Activated CD4-positive, CD25-positive, alpha-beta regulatory T cell treated with anti-CD3 and anti-CD28 coated beads, Interleukin-2, amount 50 U/mL, for 72 hours (primary cell): ENCODE measurements at regions not wholly inside any gene's neighbourhood (a gene's known extent, or its start where the extent isn't known, plus 50 kb on each side); places are given as distances from the start of the nearest gene placed in this dataset.

Source experiments
- DNase-seq: peaks from one replicate; pipeline ENCODE4 v3.0.0; 2021

GRCh38 chr15:91523596-91523995, 329.9 kb upstream of the SLCO3A1 start:
- DNase-seq, result no peak

GRCh38 chr15:91524534-91524933, 329.0 kb upstream of the SLCO3A1 start:
- DNase-seq, result no peak

GRCh38 chr15:91525751-91526150, 327.8 kb upstream of the SLCO3A1 start:
- DNase-seq, result no peak

GRCh38 chr15:91526424-91526823, 327.1 kb upstream of the SLCO3A1 start:
- DNase-seq, result no peak

DNA sequence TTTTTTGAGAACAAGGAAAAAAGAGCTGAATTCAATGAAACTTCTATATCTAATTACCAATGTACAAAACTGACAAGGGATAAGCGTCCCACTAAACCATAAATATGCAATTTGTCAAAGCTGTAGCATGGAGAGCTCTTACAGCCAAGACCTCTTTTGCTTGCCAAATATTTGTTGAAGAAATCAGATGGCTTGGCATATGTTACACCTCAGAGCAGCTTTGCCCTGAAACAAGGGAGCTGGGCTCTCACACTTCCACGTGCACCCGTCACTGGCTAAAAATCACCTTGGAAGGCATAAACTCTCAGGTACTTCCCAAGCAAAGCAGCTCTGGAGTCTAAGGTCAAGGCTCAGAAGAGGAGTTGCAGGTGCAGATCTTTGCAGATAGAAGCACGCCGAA, 324.7 kb upstream of the SLCO3A1 start:
- no peak for DNase-seq

- no peak for DNase-seq
These were observed 324.0 kb upstream of the SLCO3A1 start for GRCh38 chr15:91529534-91529933.

DNA sequence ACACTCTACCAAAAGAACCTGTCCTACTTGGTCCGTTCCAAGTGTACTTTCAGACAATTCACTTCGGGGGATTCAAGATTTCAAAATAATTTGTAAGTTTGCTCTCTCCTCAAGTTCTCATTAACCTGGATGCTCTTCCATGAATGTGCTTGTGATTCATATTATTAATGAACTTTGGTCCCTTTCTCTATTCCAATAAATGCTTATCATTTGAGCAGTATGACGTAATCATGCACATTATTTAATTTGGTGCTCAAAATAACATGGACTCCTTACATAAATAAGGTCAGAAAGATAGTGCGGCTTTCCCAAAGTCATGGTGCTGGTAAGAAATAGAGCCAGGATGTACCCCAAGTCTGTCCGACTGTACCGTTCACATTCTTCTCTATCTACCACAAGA, 323.2 kb upstream of the SLCO3A1 start:
- DNase-seq, result no peak

DNA sequence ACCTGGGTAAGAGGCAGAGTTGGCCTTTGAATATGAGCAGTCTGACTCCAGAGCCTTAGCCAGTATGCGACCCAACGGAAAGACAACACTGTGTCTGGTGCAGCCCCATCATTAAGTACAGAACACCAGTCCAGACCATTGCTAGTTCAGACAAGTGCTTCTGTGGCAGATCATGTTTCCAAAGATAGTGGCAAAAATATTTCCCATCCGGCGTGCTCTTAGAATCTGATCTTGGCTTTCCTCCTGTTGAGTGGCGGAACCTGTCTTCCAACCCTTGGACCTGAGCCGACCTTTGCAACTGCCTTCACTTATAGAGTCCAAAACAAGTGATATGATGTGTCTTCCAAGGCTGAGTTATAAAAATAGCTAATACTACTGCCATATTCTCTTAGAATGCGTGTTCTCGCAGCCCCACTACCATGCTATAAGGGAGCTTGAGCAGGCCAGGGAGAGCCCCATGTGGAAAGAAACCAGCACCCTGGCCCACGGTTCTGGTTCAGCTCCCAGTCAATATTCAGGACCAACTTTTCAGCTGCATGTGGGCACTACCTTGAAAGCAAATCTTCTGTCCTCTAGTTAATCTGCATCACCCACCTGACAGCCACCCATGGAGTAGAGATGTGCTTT, 322.4 kb upstream of the SLCO3A1 start:
- no peak for DNase-seq

DNA sequence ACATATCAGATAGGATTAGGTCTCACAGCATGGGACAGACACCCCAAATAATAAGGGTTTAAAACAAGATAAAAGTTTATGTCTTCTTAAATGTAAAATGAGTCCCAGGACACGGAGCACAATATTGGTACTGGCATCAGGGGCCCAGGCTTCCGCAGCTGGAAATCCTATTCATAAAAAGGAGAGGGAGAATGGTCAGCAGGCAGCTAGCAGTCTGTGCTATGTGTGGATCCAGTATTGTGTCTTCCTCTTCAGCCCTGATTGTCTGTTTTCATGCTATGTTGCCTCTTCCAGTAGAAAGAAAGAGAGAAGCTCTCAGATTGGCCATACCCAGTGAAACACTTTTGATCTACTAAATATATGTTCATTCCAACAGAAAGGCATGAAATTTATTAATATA, 319.3 kb upstream of the SLCO3A1 start:
- DNase-seq, result no peak

GRCh38 chr15:91534976-91535375, 318.5 kb upstream of the SLCO3A1 start:
- no peak for DNase-seq

DNA sequence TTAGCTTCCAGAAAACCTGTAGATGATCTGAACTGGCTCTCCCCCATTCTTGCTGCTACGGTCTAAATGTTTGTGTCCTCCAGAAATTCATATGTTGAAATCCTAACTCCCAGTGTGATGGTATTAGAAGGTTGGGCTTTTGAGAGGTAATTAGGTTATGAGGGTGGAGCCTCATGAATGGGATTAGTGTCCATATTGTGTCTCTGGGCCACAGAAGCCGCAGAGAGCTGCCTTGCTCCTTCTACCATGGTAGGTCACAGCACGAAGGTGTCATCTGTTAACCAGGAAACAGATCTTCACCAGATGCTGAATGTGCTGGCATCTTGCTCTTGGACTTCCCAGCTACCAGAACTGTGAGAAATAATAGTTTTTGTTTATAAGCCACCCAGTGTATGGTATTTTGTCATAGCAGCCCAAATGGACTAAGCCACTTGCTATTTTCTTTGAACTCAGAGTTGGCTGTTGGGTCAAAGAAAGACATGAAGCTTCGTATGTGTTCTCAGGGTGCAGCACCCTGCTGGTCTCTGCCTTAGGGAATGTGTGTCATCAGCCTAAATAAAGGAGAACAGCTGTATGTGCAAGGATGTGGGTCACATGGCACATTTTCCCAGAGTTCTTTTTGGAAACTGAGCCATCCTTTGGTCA, 317.5 kb upstream of the SLCO3A1 start:
- no peak for DNase-seq

GRCh38 chr15:91537856-91538255, 315.7 kb upstream of the SLCO3A1 start:
- no peak for DNase-seq

DNA sequence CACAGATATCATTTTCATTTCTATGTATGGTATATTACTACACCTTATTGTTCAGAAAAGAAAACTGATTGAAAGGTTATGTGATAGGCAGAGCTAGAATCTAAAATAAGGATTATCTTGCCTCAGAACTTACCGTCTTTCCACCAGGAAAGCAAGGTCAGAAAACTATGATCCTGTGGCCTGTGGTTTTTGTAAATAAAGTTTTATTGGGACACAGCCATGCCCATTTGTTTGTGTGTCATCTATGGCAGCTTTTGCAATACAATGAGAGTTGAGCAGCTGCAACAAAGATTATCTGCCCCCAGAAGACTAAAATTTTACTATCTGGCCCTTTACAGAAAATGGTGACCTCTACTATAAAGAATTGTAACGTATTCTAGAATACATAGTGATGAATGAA, 314.7 kb upstream of the SLCO3A1 start:
- no peak for DNase-seq

DNA sequence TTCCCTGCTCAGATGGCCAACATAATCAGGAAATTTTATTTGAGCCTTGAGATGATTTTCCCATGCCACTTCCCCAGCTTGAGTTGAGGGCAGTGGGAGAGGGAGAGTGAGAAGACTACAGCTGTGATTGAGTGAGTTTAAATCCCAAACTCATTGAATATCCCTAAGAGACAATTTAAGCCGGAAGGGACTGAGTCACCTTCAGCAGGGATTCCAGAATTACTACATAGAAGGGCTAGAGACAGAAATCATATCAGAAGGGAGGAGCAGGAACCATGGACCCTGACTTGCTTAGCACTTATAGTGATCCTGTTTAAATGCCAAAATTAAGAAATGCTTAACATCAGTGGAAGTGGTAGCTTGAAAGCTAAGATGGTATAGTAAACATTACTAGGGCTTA, 312.2 kb upstream of the SLCO3A1 start:
- no peak for DNase-seq

- DNase-seq, result no peak
These were observed 311.3 kb upstream of the SLCO3A1 start for GRCh38 chr15:91542226-91542625.

DNA sequence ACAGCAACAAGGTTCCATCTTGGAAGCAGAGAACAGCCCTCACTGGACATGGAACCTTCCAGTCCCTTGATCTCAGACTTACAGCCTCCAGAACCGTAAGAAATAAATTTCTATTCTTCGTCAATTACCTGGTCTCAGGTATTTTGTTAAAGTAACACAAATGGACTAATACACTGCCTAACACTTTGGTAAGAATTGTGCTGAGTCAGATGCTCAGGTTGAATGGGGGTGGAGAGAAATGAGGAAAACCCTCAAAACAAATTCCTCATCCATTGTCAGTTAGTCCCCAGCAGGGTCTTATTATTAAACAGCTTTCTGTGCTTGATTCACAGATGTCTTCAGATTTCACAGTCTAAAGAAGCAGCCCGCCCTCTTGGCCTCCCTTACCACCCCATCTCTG, 306.2 kb upstream of the SLCO3A1 start:
- DNase-seq, result no peak

- no peak for DNase-seq
These were observed 305.0 kb upstream of the SLCO3A1 start for GRCh38 chr15:91548549-91548948.

DNA sequence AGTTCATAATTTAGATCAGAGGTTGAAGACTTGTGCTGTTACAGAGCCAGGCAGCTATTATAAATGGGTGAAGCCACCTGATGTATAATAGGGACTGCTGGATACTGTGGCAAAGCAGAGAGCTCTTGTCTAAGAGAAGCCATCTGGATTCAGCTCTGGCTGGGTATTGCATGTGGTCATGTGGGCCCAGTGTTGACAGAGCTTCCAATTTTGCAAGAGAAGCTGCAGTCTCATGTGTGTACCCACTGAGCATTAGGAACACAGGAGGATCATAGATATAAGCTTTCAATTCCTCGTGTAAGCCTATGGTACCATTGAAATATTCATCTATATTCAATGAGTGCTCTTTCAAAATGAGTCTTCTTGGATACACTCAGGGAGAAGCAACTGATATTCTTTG, 303.9 kb upstream of the SLCO3A1 start:
- DNase-seq, result no peak

- DNase-seq, result no peak
These were observed 301.0 kb upstream of the SLCO3A1 start for GRCh38 chr15:91552555-91552954.

GRCh38 chr15:91553196-91553854, 300.2 kb upstream of the SLCO3A1 start:
- no peak for DNase-seq

- DNase-seq, result no peak
These were observed 298.2 kb upstream of the SLCO3A1 start for GRCh38 chr15:91555312-91555711.

GRCh38 chr15:91556926-91557325, 296.6 kb upstream of the SLCO3A1 start:
- DNase-seq, result no peak

- DNase-seq, result no peak
These were observed 294.4 kb upstream of the SLCO3A1 start for GRCh38 chr15:91559066-91559465.

DNA sequence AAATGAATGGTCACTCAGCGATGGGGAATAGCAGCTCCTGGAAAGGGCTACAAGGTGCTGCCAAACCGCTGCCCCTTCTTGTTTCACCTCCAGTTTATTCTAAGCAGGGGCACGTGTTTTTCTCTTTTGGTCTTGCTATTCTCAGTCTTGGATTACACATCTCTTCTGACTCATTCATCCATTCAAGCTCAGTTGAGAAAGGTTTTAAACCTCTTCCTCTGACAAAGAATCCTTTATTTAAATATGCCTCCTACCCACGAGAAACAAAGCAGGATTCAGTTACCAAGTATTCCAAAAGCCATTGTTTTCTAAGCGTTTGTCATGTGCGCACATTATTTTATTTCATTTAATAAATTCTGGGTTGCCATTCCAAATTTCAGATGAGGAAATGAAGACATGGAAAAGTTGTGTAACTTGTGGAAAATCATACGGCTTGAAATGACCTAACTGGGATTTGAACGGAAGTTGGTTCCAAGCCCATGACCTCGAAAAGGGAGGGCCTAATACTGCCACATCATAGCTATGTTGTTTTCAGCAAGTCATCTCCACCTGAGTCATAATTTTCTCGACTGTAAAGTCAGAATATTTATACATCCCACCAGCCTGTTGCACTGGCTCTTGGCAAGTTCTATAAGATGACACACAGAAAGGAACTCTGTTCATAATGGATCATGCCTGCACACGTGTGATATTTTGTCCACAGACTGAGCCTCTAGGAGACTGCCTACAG, 292.0 kb upstream of the SLCO3A1 start:
- no peak for DNase-seq
